Muscle of leg (tissue), 3 donors: ENCODE measurements at regions not wholly inside any gene's neighbourhood (a gene's known extent, or its start where the extent isn't known, plus 50 kb on each side); places are given as distances from the start of the nearest gene placed in this dataset.

Experiments
- DNase-seq: peaks from one replicate; pipeline ENCODE4 v3.0.0; 2013
- H3K27ac ChIP-seq: one replicate; pipeline ENCODE4 v1.5.1; 2013; ENCODE audit warnings: mild to moderate bottlenecking, low read length, control low read depth
- H3K27me3 ChIP-seq: one replicate; pipeline ENCODE4 v1.6.1; 2013; ENCODE audit warnings: low read length; ENCODE audit not compliant: control insufficient read depth, insufficient read depth
- H3K36me3 ChIP-seq: one replicate; pipeline ENCODE4 v1.6.1; 2013; ENCODE audit warnings: low read length; ENCODE audit not compliant: control insufficient read depth, insufficient read depth
- H3K4me1 ChIP-seq: one replicate; pipeline ENCODE4 v1.6.1; 2013; ENCODE audit warnings: low read length; ENCODE audit not compliant: control insufficient read depth, insufficient read depth
- H3K4me3 ChIP-seq: one replicate; pipeline ENCODE4 v1.5.1; 2013; ENCODE audit warnings: low read length, control low read depth
- H3K9me3 ChIP-seq: replicated peaks from 2 replicates; pipeline ENCODE4 v1.6.1; 2013; ENCODE audit warnings: low read depth, low read length; ENCODE audit not compliant: control insufficient read depth
- WGBS: methylation state at CpG from one replicate; pipeline ENCODE4 v1.1.5; 2013; ENCODE audit warnings: missing lambda C conversion rate; ENCODE audit not compliant: insufficient coverage; 5-methylcytosine and 5-hydroxymethylcytosine counted together

- H3K27ac ChIP-seq = no peak overlapping the region
- H3K36me3 ChIP-seq = no peaks in the 10 kb centered on the region
- H3K9me3 ChIP-seq = no peaks in the 10 kb centered on the region
- no peak for DNase-seq
- H3K4me1 ChIP-seq = no peaks in the 10 kb centered on the region
- 54% methylated on average over 4 of the region's 4 CpGs for WGBS
- no peaks in the 10 kb centered on the region for H3K27me3 ChIP-seq
- no peak overlapping the region for H3K4me3 ChIP-seq
Observed at GRCh38 chr4:107292979-107293378, 256.9 kb upstream of the DKK2 start.

- Histone ChIP-seq H3K27me3 (no peaks in the 10 kb centered on the region), H3K36me3 (no peaks in the 10 kb centered on the region), H3K4me1 (peaks cover 4% of the 10 kb centered on the region), H3K9me3 (no peaks in the 10 kb centered on the region), H3K4me3 (no peak overlapping the region), H3K27ac (peak overlapping the region; percentile 39)
- DNase-seq = peak; percentile 83
- WGBS = 10% methylated on average over 2 of the region's 4 CpGs
Observed at GRCh38 chr4:107283587-107284559, 247.8 kb upstream of the DKK2 start.

- H3K27ac ChIP-seq = no peak overlapping the region
- no peak for DNase-seq
- no peaks in the 10 kb centered on the region for H3K27me3 ChIP-seq
- no peaks in the 10 kb centered on the region for H3K9me3 ChIP-seq
- no peaks in the 10 kb centered on the region for H3K36me3 ChIP-seq
- H3K4me1 ChIP-seq = peaks cover 4% of the 10 kb centered on the region
- no peak overlapping the region for H3K4me3 ChIP-seq
Observed at GRCh38 chr4:107279733-107280132, 243.6 kb upstream of the DKK2 start.

- WGBS = 54% methylated on average over 2 of the region's 4 CpGs
- no peak for DNase-seq
- H3K27ac ChIP-seq = no peak overlapping the region
Observed at GRCh38 chr4:107278791-107279483, 242.8 kb upstream of the DKK2 start.

GRCh38 chr4:107276052-107276451, 239.9 kb upstream of the DKK2 start:
- Histone ChIP-seq H3K4me1 (no peaks in the 10 kb centered on the region), H3K9me3 (no peaks in the 10 kb centered on the region), H3K27me3 (no peaks in the 10 kb centered on the region), H3K4me3 (no peak overlapping the region), H3K27ac (no peak overlapping the region), H3K36me3 (no peaks in the 10 kb centered on the region)
- no peak for DNase-seq

More at GRCh38 chr4:107278791-107279483, 242.8 kb upstream of the DKK2 start:
- H3K4me3 ChIP-seq = no peak overlapping the region
- H3K27me3 ChIP-seq = no peaks in the 10 kb centered on the region
- peaks cover 4% of the 10 kb centered on the region for H3K4me1 ChIP-seq
- H3K9me3 ChIP-seq = no peaks in the 10 kb centered on the region
- no peaks in the 10 kb centered on the region for H3K36me3 ChIP-seq

GRCh38 chr4:107275225-107275624, 239.1 kb upstream of the DKK2 start:
- Histone ChIP-seq H3K27ac (no peak overlapping the region), H3K9me3 (no peaks in the 10 kb centered on the region), H3K4me3 (no peak overlapping the region), H3K27me3 (no peaks in the 10 kb centered on the region), H3K4me1 (no peaks in the 10 kb centered on the region), H3K36me3 (no peaks in the 10 kb centered on the region)
- DNase-seq = no peak

- no peaks in the 10 kb centered on the region for H3K27me3 ChIP-seq
- H3K9me3 ChIP-seq = peaks cover 2% of the 10 kb centered on the region
- 81% methylated on average over 3 of the region's 3 CpGs for WGBS
- DNase-seq = no peak
- H3K4me1 ChIP-seq = no peaks in the 10 kb centered on the region
- no peaks in the 10 kb centered on the region for H3K36me3 ChIP-seq
- no peak overlapping the region for H3K27ac ChIP-seq
- no peak overlapping the region for H3K4me3 ChIP-seq
Observed at GRCh38 chr4:107270614-107271013, 234.5 kb upstream of the DKK2 start.

- Histone ChIP-seq H3K27ac (no peak overlapping the region), H3K9me3 (peaks cover 2% of the 10 kb centered on the region), H3K36me3 (no peaks in the 10 kb centered on the region), H3K4me3 (no peak overlapping the region), H3K4me1 (no peaks in the 10 kb centered on the region), H3K27me3 (no peaks in the 10 kb centered on the region)
- no peak for DNase-seq
- WGBS = 93% methylated on average over 2 of the region's 2 CpGs
Observed at GRCh38 chr4:107269175-107269574, 233.1 kb upstream of the DKK2 start.

GRCh38 chr4:107265859-107266258, 229.7 kb upstream of the DKK2 start:
- H3K4me1 ChIP-seq = no peaks in the 10 kb centered on the region
- no peaks in the 10 kb centered on the region for H3K27me3 ChIP-seq
- H3K27ac ChIP-seq = no peak overlapping the region
- DNase-seq = no peak
- H3K36me3 ChIP-seq = no peaks in the 10 kb centered on the region
- WGBS = 76% methylated on average over 5 of the region's 6 CpGs
- H3K9me3 ChIP-seq = peaks cover 2% of the 10 kb centered on the region
- no peak overlapping the region for H3K4me3 ChIP-seq

- no CpG with 5 or more reads among the region's 3 CpGs for WGBS
- no peaks in the 10 kb centered on the region for H3K27me3 ChIP-seq
- H3K4me1 ChIP-seq = no peaks in the 10 kb centered on the region
- no peak overlapping the region for H3K27ac ChIP-seq
- H3K4me3 ChIP-seq = no peak overlapping the region
- DNase-seq = no peak
- H3K9me3 ChIP-seq = no peaks in the 10 kb centered on the region
- H3K36me3 ChIP-seq = no peaks in the 10 kb centered on the region
Observed at GRCh38 chr4:107261241-107261874, 225.2 kb upstream of the DKK2 start.
